ENCODE measurements at regions not wholly inside any gene's neighbourhood (a gene's known extent, or its start where the extent isn't known, plus 50 kb on each side); places are given as distances from the start of the nearest gene placed in this dataset.

DNA sequence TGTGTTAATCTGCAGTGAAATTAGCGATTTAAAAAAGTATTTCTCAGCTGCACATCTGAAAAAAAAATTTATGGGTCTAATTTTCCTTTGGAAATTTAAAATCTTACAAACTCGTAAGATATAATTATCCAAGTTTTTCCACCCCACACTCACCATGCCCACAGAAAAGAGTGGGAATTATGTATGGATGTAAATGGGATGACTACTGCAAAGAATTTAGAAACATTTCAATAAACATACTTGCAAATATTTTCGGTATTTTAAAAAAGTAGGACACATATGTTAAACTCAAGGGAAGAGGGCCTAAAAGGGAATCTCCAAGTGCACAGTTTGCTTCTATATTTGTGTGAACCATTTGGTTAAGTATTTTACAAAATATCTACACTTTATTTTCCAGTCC, 1039.9 kb upstream of the POU3F3 start:
- TF ChIP-seq, protein P1, sequence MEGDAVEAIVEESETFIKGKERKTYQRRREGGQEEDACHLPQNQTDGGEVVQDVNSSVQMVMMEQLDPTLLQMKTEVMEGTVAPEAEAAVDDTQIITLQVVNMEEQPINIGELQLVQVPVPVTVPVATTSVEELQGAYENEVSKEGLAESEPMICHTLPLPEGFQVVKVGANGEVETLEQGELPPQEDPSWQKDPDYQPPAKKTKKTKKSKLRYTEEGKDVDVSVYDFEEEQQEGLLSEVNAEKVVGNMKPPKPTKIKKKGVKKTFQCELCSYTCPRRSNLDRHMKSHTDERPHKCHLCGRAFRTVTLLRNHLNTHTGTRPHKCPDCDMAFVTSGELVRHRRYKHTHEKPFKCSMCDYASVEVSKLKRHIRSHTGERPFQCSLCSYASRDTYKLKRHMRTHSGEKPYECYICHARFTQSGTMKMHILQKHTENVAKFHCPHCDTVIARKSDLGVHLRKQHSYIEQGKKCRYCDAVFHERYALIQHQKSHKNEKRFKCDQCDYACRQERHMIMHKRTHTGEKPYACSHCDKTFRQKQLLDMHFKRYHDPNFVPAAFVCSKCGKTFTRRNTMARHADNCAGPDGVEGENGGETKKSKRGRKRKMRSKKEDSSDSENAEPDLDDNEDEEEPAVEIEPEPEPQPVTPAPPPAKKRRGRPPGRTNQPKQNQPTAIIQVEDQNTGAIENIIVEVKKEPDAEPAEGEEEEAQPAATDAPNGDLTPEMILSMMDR (IDR thresholded peaks at IDR 0.05), result no peak
- TF ChIP-seq, protein P2, sequence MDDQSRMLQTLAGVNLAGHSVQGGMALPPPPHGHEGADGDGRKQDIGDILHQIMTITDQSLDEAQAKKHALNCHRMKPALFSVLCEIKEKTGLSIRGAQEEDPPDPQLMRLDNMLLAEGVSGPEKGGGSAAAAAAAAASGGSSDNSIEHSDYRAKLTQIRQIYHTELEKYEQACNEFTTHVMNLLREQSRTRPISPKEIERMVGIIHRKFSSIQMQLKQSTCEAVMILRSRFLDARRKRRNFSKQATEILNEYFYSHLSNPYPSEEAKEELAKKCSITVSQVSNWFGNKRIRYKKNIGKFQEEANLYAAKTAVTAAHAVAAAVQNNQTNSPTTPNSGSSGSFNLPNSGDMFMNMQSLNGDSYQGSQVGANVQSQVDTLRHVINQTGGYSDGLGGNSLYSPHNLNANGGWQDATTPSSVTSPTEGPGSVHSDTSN (IDR thresholded peaks at IDR 0.05), result no peak
- TF ChIP-seq ZFP36 (IDR thresholded peaks at IDR 0.05; ENCODE audit: borderline replicate concordance, partially characterized antibody) (no peak), SREBF2 (IDR thresholded peaks at IDR 0.05) (no peak), EP300 (IDR thresholded peaks at IDR 0.05) (no peak), CHD2 (IDR thresholded peaks at IDR 0.05; ENCODE audit: low read length, partially characterized antibody) (no peak), RNF2 (IDR thresholded peaks at IDR 0.05; ENCODE audit: borderline replicate concordance, low read depth) (no peak), SMC3 (IDR thresholded peaks at IDR 0.05) (no peak), CEBPB (IDR thresholded peaks at IDR 0.05) (no peak), POLR2A (IDR thresholded peaks at IDR 0.05; ENCODE audit: low read length) (no peak), JUN (IDR thresholded peaks at IDR 0.05) (no peak), RARB (CRISPR knock-in tag; IDR thresholded peaks at IDR 0.05) (no peak), JUNB (IDR thresholded peaks at IDR 0.05) (no peak)
- TF ChIP-seq, protein P3, sequence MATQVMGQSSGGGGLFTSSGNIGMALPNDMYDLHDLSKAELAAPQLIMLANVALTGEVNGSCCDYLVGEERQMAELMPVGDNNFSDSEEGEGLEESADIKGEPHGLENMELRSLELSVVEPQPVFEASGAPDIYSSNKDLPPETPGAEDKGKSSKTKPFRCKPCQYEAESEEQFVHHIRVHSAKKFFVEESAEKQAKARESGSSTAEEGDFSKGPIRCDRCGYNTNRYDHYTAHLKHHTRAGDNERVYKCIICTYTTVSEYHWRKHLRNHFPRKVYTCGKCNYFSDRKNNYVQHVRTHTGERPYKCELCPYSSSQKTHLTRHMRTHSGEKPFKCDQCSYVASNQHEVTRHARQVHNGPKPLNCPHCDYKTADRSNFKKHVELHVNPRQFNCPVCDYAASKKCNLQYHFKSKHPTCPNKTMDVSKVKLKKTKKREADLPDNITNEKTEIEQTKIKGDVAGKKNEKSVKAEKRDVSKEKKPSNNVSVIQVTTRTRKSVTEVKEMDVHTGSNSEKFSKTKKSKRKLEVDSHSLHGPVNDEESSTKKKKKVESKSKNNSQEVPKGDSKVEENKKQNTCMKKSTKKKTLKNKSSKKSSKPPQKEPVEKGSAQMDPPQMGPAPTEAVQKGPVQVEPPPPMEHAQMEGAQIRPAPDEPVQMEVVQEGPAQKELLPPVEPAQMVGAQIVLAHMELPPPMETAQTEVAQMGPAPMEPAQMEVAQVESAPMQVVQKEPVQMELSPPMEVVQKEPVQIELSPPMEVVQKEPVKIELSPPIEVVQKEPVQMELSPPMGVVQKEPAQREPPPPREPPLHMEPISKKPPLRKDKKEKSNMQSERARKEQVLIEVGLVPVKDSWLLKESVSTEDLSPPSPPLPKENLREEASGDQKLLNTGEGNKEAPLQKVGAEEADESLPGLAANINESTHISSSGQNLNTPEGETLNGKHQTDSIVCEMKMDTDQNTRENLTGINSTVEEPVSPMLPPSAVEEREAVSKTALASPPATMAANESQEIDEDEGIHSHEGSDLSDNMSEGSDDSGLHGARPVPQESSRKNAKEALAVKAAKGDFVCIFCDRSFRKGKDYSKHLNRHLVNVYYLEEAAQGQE (IDR thresholded peaks at IDR 0.05), result no peak
